PC-9 (cell line): ENCODE measurements at regions not wholly inside any gene's neighbourhood (a gene's known extent, or its start where the extent isn't known, plus 50 kb on each side); places are given as distances from the start of the nearest gene placed in this dataset.

ENCODE experiments used
- EZH2 ChIP-seq: fragments of 200-600 bp; sonication (generic); IDR thresholded peaks from 2 replicates; pipeline ENCODE4 v1.8.0; 2017; ENCODE audit warnings: antibody characterized with exemption, low read depth
- TF ChIP-seq, protein P1 (sequence below): fragments of 200-600 bp; sonication (generic); conservative IDR thresholded peaks from 2 replicates; pipeline ENCODE4 v1.6.1; 2017; ENCODE audit warnings: mixed run types, antibody characterized with exemption, mild to moderate bottlenecking, moderate library complexity

DNA sequence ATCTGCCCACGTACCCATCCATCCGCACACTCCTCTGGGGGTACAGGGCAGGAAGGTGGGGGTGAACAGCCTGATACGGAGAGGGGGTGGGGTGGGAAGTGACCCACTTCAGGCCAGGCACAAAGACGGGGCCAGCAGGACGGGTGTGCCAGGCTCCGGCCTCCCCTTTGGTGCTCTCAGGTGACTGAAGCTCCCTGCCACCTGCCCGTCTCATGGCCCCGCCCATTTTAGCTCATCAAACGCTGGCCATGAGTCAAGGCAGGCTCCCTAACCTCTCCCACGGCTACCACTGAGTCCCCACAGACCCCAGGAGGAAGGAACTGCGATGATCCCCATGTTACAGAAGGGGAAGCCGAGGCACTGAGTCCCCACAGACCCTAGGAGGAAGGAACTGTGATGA, 109.6 kb downstream of the CRYAA start:
- TF ChIP-seq, protein P1, sequence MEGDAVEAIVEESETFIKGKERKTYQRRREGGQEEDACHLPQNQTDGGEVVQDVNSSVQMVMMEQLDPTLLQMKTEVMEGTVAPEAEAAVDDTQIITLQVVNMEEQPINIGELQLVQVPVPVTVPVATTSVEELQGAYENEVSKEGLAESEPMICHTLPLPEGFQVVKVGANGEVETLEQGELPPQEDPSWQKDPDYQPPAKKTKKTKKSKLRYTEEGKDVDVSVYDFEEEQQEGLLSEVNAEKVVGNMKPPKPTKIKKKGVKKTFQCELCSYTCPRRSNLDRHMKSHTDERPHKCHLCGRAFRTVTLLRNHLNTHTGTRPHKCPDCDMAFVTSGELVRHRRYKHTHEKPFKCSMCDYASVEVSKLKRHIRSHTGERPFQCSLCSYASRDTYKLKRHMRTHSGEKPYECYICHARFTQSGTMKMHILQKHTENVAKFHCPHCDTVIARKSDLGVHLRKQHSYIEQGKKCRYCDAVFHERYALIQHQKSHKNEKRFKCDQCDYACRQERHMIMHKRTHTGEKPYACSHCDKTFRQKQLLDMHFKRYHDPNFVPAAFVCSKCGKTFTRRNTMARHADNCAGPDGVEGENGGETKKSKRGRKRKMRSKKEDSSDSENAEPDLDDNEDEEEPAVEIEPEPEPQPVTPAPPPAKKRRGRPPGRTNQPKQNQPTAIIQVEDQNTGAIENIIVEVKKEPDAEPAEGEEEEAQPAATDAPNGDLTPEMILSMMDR, result no peak
- no peak for TF ChIP-seq EZH2
